ENCODE measurements at regions not wholly inside any gene's neighbourhood (a gene's known extent, or its start where the extent isn't known, plus 50 kb on each side); places are given as distances from the start of the nearest gene placed in this dataset.

DNA sequence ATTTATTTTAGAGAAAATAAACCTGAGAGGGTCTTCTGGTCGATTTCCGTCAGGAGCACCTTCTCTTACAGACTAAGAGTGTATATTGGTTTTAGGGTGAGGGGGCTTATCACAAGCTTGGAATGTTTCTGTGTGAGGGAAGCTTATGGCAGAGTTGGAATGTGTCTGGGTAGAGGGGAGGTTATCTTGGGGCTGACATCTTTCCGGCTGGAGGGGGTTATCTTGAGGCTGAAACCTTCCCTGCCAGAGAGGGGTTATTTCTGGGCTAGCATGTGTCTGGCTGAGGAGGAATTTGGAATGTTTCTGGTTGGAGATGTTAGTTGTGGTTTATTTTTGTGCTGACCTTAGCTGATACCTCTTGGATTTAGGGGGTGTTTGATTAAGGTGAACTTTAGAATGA is 1312.1 kb downstream of the ADGRL3 start:
- no peaks in the 10 kb centered on the region for H3K9me3 ChIP-seq (ENCODE audit: low read depth, low read length, poor library complexity, severe bottlenecking)
- CTCF ChIA-PET: no interaction called here
- no peak overlapping the region for H3K27ac ChIP-seq (ENCODE audit: low read depth, low read length, poor library complexity, severe bottlenecking)
- no peaks in the 10 kb centered on the region for H3K27me3 ChIP-seq (replicated peaks; ENCODE audit: insufficient read depth, low read depth, low read length, poor library complexity)
- no peak overlapping the region for H3K4me3 ChIP-seq (ENCODE audit: low read depth, low read length, poor library complexity, severe bottlenecking)
- no peaks in the 10 kb centered on the region for H3K36me3 ChIP-seq (ENCODE audit: insufficient read depth, low read length, poor library complexity, severe bottlenecking)
- DNase-seq (ENCODE audit: low spot score): no peak
- TF ChIP-seq EZH2 (IDR thresholded peaks at IDR 0.05; ENCODE audit: borderline replicate concordance, low read depth, low read length, poor library complexity, severe bottlenecking): no peak
- no peak for TF ChIP-seq CTCF (conservative IDR thresholded peaks at IDR 0.05; ENCODE audit: low read depth, low read length)
- intact Hi-C loops (cut with micrococcal nuclease; ENCODE audit: unreplicated experiment): no loop called here
- H3K4me1 ChIP-seq (ENCODE audit: insufficient read depth, low read length, poor library complexity, severe bottlenecking): no peaks in the 10 kb centered on the region
- POLR2A ChIA-PET (ENCODE audit: low non-redundant PET): no interaction called here
- BruUV-seq (replicated peaks): no TSS peak

GRCh38 chr4:62510228-62510627 is 1310.1 kb downstream of the ADGRL3 start:
- ChIA-PET CTCF (no interaction called here), POLR2A (ENCODE audit: low non-redundant PET) (no interaction called here)
- BruUV-seq (replicated peaks): no TSS peak
- H3K27me3 ChIP-seq (replicated peaks; ENCODE audit: insufficient read depth, low read depth, low read length, poor library complexity): no peaks in the 10 kb centered on the region
- H3K9me3 ChIP-seq (ENCODE audit: low read depth, low read length, poor library complexity, severe bottlenecking): no peaks in the 10 kb centered on the region
- H3K4me3 ChIP-seq (ENCODE audit: low read depth, low read length, poor library complexity, severe bottlenecking): no peak overlapping the region
- no peaks in the 10 kb centered on the region for H3K36me3 ChIP-seq (ENCODE audit: insufficient read depth, low read length, poor library complexity, severe bottlenecking)
- H3K4me1 ChIP-seq (ENCODE audit: insufficient read depth, low read length, poor library complexity, severe bottlenecking): no peaks in the 10 kb centered on the region
- no peak overlapping the region for H3K27ac ChIP-seq (ENCODE audit: low read depth, low read length, poor library complexity, severe bottlenecking)
- no peak for DNase-seq (ENCODE audit: low spot score)
- no peak for TF ChIP-seq CTCF (conservative IDR thresholded peaks at IDR 0.05; ENCODE audit: low read depth, low read length)
- no peak for TF ChIP-seq EZH2 (IDR thresholded peaks at IDR 0.05; ENCODE audit: borderline replicate concordance, low read depth, low read length, poor library complexity, severe bottlenecking)
- intact Hi-C loops (cut with micrococcal nuclease; ENCODE audit: unreplicated experiment): no loop called here

GRCh38 chr4:62500296-62500695 is 1300.2 kb downstream of the ADGRL3 start:
- no peaks in the 10 kb centered on the region for H3K27me3 ChIP-seq (replicated peaks; ENCODE audit: insufficient read depth, low read depth, low read length, poor library complexity)
- CTCF ChIA-PET: no interaction called here
- no peak overlapping the region for H3K27ac ChIP-seq (ENCODE audit: low read depth, low read length, poor library complexity, severe bottlenecking)
- no peaks in the 10 kb centered on the region for H3K4me1 ChIP-seq (ENCODE audit: insufficient read depth, low read length, poor library complexity, severe bottlenecking)
- BruUV-seq (replicated peaks): no TSS peak
- intact Hi-C loops (cut with micrococcal nuclease; ENCODE audit: unreplicated experiment): no loop called here
- no peaks in the 10 kb centered on the region for H3K36me3 ChIP-seq (ENCODE audit: insufficient read depth, low read length, poor library complexity, severe bottlenecking)
- POLR2A ChIA-PET (ENCODE audit: low non-redundant PET): no interaction called here
- DNase-seq (ENCODE audit: low spot score): no peak
- no peak overlapping the region for H3K4me3 ChIP-seq (ENCODE audit: low read depth, low read length, poor library complexity, severe bottlenecking)
- H3K9me3 ChIP-seq (ENCODE audit: low read depth, low read length, poor library complexity, severe bottlenecking): no peaks in the 10 kb centered on the region
- TF ChIP-seq CTCF (conservative IDR thresholded peaks at IDR 0.05; ENCODE audit: low read depth, low read length): no peak
- TF ChIP-seq EZH2 (IDR thresholded peaks at IDR 0.05; ENCODE audit: borderline replicate concordance, low read depth, low read length, poor library complexity, severe bottlenecking): no peak

Data from A673 (cell line).